ENCODE measurements at regions not wholly inside any gene's neighbourhood (a gene's known extent, or its start where the extent isn't known, plus 50 kb on each side); places are given as distances from the start of the nearest gene placed in this dataset.
"Not testable (repeated sequence)": the region's sequence is repeated elsewhere in the genome, so short reads cannot be mapped to it uniquely, and the experiment has no call there.

DNA sequence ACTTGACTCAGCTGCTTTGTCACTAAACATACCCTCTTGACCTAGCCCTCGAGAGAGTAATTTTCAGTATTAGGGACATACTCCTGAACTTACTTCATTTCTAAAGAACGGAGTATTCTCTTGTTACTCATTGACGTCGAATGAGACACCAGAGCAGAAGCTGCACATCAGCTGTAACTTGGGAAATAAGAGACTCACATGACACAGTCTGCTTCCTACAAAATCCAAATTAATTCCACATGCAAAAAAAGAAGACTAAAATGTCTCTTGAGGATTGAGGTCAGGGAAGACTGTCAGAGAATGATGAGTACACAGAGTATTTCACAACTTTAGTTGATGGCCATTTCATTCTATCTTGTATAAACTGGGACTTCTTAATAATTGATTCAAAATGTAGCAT lies 114.7 kb upstream of the EGFR start:
- no peak for DNase-seq

GRCh38 chr7:54904986-54905385 lies 113.8 kb upstream of the EGFR start:
- DNase-seq = no peak

- DNase-seq = no peak
These were observed 111.9 kb upstream of the EGFR start for GRCh38 chr7:54906963-54907362.

DNA sequence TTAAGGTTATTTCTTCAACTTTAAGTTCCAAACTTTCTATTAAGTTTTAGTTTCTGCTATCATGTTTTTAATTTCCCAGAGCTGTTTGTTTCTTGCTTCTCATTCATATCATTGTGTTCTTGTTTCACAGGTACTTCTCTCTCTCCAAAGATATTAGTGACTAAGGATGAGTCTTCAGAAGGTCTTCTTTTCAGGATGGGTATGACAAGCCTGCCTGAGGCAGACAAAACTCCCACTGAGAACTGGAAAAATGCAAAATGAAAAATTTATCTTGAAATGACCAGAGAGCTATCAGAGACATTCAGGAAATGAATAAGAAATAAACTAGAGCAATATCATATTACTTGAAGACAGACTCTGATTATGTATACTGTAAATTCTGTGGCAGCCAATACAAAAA lies 110.8 kb upstream of the EGFR start:
- no peak for DNase-seq

- DNase-seq = no peak
These were observed 109.9 kb upstream of the EGFR start for GRCh38 chr7:54908760-54909438.

DNA sequence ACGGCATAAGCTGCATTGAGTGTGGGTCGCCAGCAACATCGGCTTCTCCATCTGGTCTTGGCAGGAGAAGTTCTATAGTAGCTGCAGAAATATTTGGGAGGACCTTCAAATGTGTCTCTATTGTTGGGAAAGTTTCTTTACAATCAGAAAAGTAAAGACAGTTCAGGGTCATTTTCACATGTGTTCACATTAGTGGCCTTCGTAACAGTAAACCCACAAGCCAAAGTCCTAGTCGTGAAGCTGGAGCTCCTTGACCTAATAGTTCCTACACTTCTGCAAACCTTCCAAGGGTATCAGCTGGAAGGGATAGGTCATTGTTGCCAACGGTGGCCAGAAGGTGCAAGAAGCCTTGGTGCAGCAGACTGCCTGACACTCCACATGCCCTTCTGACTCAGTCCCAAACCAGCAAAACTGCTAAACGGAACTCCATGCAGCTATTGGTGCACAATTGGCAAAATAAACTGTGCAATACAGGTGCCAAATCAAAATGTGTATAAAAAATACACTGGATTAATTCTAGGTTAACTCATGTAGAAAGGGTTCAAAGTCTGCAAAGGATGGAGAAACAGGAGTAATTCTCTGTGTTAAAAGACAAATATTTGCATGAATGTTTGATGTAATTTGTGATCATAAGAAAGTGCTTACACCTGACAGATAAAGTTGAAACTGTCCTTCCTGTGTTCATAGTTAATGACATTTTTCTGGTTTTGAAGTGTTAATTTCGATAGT lies 102.8 kb upstream of the EGFR start:
- DNase-seq = no peak

DNA sequence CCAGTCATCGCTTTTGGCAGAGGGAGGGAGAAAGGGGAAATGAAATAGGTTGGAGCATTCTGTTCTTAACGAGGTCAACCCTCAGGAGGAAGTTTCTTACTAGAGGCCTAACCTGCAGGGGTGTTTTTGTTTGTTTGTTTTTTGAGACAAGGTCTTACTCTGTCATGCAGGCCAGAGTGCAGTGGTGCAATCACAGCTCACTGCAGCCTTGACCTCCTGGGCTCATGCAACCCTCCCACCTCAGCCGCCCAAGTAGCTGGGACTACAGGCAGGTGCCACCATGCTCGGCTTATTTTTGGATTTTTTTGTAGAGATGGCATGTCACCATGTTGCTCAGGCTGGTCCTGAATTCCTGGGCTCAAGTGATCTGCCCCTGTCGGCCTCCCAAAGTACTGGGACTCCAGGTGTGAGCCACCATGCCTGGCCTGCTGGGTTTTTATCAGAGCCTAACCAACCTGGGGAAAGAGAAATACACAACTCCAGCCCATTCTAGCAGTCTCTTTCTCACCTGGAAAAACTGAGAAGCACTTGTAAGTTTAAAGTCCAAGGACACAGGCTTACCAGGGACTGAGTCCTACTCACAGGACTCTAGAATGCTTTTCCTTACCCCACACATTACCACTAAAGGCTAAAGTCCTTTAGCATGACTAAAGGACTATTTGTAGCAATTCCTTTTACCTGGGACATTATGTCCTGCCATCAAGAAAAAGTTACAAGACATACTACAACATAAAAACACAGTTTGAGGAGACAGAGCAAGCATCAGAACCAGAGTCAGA lies 101.0 kb upstream of the EGFR start:
- DNase-seq = no peak

GRCh38 chr7:54921116-54921515 lies 97.7 kb upstream of the EGFR start:
- DNase-seq = no peak

GRCh38 chr7:54931532-54931931 lies 87.3 kb upstream of the EGFR start:
- no peak for DNase-seq

GRCh38 chr7:54932818-54933543 lies 85.8 kb upstream of the EGFR start:
- no peak for DNase-seq

GRCh38 chr7:54933643-54934042 lies 85.2 kb upstream of the EGFR start:
- no peak for DNase-seq

DNA sequence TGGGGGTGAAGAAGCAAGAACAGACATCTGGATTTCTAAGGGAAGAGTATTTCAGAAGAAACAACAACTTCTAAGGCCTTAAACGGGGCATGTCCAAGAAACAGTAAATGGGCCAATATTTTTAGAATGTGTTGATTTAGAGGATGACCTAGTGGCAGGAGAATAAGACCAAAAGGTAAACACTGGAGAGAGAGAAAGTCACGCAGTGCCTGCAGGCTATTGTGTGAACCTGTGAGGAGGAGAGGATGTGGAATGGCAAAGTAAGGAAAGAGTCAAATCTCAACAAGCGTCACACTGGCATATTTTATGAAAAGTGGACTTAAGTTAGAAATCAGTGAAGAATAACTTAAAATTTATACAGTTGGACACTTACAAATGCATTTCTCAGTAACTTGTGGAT lies 78.1 kb upstream of the EGFR start:
- no peak for DNase-seq

DNA sequence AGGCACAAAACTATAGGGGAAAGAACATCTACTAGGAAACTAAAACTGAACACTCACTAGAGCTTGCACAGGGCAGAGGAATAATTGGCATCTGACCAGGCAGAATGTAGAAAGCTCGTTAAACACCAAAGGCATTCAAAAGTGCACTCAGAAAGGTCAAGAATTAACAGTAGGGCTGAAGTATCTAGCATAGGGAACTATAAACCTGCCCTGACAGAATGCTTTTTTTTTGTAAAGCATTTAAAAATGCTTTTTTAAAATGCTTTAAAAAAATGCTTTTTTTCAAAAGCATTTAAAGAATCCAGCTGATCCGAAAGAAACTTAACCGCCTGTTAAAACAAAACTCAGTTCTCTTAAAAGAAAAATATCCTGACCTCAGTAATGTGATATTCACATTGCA lies 74.6 kb upstream of the EGFR start:
- DNase-seq = no peak

- DNase-seq = no peak
These were observed 72.5 kb upstream of the EGFR start for GRCh38 chr7:54946271-54946670.

- no peak for DNase-seq
These were observed 72.1 kb upstream of the EGFR start for GRCh38 chr7:54946764-54947163.

- no peak for DNase-seq
These were observed 71.6 kb upstream of the EGFR start for GRCh38 chr7:54947266-54947665.

DNA sequence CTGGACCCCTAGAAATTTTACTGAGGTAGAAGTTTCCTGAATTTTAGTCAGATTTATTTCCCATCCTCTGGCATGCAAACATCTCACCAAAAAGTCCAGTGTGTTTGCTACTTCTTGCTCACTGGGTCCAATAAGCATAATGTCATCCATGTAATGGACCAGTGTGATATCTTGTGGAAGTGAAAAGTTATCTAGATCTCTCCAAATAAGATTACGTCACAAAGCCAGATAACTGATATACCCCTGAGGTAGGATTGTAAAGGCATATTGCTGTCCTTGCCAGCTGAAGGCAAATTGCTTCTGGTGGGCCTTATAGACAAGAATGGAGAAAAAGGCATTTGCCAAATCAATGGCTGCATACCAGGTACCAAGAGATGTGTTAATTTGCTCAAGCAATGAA lies 69.3 kb upstream of the EGFR start:
- DNase-seq = not testable (repeated sequence)

DNA sequence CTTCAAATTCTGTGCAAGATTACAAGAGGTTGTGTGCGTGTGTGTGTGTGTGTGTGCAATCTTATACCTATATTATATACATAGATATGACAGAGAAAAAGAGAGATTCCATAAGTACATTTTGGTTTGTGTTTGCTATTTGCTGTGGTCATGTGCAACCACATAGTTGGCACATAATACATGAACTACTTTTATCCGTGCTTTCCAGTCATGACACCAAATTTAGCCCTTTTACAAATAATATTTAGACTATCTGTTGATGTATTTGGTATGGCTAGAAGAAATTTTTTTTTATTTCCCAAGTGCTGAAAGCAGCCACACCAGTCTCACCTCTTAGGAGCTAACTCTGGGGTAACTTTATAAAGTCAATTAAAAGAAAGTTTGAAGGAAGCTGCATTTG lies 63.5 kb upstream of the EGFR start:
- DNase-seq = no peak

- DNase-seq = no peak
These were observed 63.0 kb upstream of the EGFR start for GRCh38 chr7:54955696-54956420.

- DNase-seq = no peak
These were observed 62.0 kb upstream of the EGFR start for GRCh38 chr7:54956865-54957264.

GRCh38 chr7:54960517-54960916 lies 58.3 kb upstream of the EGFR start:
- no peak for DNase-seq

- no peak for DNase-seq
These were observed 57.4 kb upstream of the EGFR start for GRCh38 chr7:54961391-54961790.

GRCh38 chr7:54963155-54963554 lies 55.7 kb upstream of the EGFR start:
- DNase-seq = no peak
